Mesenteric fat pad (tissue), 1 donor: ENCODE measurements at regions not wholly inside any gene's neighbourhood (a gene's known extent, or its start where the extent isn't known, plus 50 kb on each side); places are given as distances from the start of the nearest gene placed in this dataset.
"Not testable (repeated sequence)": the region's sequence is repeated elsewhere in the genome, so short reads cannot be mapped to it uniquely, and the experiment has no call there.

Experiments
- DNase-seq: peaks from one replicate; pipeline ENCODE4 v3.0.0-alpha.2; 2020; ENCODE audit warnings: low spot score
- donor health status: DM: yes; HTN: yes; CAD: no.

GRCh38 chr2:44084850-44085249, 83.8 kb upstream of the PPM1B start:
- DNase-seq = no peak

- DNase-seq = no peak
These were observed 82.0 kb upstream of the PPM1B start for GRCh38 chr2:44086629-44087028.

GRCh38 chr2:44087036-44087713, 81.5 kb upstream of the PPM1B start:
- peak; percentile 95 for DNase-seq

- DNase-seq = no peak
These were observed 81.0 kb upstream of the PPM1B start for GRCh38 chr2:44087714-44088092.

- not testable (repeated sequence) for DNase-seq
These were observed 76.2 kb upstream of the PPM1B start for GRCh38 chr2:44092519-44092918.

- DNase-seq = no peak
These were observed 74.7 kb upstream of the PPM1B start for GRCh38 chr2:44093970-44094369.

GRCh38 chr2:44097322-44097907, 71.3 kb upstream of the PPM1B start:
- DNase-seq = no peak

- DNase-seq = no peak
These were observed 70.6 kb upstream of the PPM1B start for GRCh38 chr2:44098050-44098449.

GRCh38 chr2:44098891-44099290, 69.8 kb upstream of the PPM1B start:
- no peak for DNase-seq

- no peak for DNase-seq
These were observed 68.3 kb upstream of the PPM1B start for GRCh38 chr2:44100351-44100750.

GRCh38 chr2:44101246-44101645, 67.4 kb upstream of the PPM1B start:
- no peak for DNase-seq

- no peak for DNase-seq
These were observed 65.7 kb upstream of the PPM1B start for GRCh38 chr2:44102790-44103562.

GRCh38 chr2:44103639-44104038, 65.0 kb upstream of the PPM1B start:
- DNase-seq = no peak

GRCh38 chr2:44104855-44105271, 63.8 kb upstream of the PPM1B start:
- no peak for DNase-seq

GRCh38 chr2:44106509-44106908, 62.2 kb upstream of the PPM1B start:
- DNase-seq = not testable (repeated sequence)

GRCh38 chr2:44107086-44107740, 61.5 kb upstream of the PPM1B start:
- DNase-seq = no peak

GRCh38 chr2:44107974-44108373, 60.7 kb upstream of the PPM1B start:
- no peak for DNase-seq

- DNase-seq = no peak
These were observed 59.5 kb upstream of the PPM1B start for GRCh38 chr2:44109166-44109565.

GRCh38 chr2:44110444-44110843, 58.2 kb upstream of the PPM1B start:
- no peak for DNase-seq

- DNase-seq = no peak
These were observed 56.6 kb upstream of the PPM1B start for GRCh38 chr2:44112096-44112495.

GRCh38 chr2:44116319-44116718, 52.4 kb upstream of the PPM1B start:
- DNase-seq = no peak

- DNase-seq = no peak
These were observed 50.4 kb upstream of the PPM1B start for GRCh38 chr2:44118257-44118656.
